HG03280 (cell line): ENCODE measurements at regions not wholly inside any gene's neighbourhood (a gene's known extent, or its start where the extent isn't known, plus 50 kb on each side); places are given as distances from the start of the nearest gene placed in this dataset.
"Not testable (repeated sequence)": the region's sequence is repeated elsewhere in the genome, so short reads cannot be mapped to it uniquely, and the experiment has no call there.

Source experiments
- ATAC-seq: cut with Tn5 transposase; IDR thresholded peaks from one replicate; pipeline ENCODE4 v1.9.1; 2021; ENCODE audit warnings: mild to moderate bottlenecking, moderate library complexity; ENCODE audit not compliant: unreplicated experiment

DNA sequence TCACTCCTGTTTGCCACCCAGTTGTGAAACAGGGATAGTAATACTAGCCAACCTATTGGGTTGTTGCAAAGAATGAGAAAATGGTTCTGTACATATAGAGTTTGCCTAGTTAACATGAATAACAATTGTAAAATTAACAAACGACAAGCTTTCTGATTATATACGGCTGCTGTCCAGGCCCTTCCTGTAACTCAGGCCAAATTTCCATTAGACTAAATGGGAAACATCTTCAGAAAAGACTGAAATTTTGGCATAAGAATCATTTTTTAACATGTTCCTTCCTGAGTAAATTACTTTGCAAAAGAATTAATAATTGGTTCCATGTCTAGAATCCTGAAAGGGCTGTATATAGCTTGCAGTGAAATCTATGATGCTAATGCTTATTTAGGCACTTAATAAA, 117.7 kb upstream of the SATB2 start:
- ATAC-seq: no peak

- ATAC-seq: no peak
Measured at GRCh38 chr2:199572571-199572970, 114.8 kb upstream of the SATB2 start.

DNA sequence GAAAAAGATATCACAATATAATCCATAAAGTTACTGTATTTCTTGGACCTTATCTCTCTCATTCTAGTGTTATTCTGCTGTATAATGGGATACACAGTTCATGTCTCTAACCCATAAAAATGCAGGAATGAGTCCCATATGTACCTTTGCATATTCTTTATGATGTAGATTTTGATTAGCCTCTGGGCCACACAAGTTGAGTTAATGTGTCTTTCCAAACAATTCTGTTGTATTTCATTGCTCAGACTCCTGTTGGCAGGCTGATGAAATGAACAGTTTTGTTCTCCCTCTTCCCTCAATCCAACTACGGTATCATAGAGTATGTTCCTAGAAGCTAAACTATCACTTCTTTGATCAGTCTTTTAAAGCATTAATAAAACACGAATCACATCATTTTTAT, 113.2 kb upstream of the SATB2 start:
- ATAC-seq: no peak

DNA sequence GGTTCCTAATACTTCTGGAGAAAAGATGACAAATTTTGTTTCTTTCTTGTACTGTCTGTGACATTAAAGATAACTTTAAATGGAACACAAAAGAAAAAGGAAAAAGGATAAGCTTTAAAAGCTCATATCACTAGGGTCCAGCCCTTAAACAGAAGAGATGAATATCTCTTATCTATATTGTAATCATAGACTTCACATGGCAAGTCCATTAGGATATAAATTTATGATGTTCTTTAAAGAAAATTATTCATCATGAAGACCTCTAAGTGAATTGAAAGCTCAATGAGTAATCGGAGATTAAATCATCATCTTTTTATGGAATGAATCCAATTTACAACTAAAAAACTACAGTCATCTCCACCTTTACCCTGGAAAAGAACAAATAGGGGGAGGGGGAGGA, 111.6 kb upstream of the SATB2 start:
- no peak for ATAC-seq

DNA sequence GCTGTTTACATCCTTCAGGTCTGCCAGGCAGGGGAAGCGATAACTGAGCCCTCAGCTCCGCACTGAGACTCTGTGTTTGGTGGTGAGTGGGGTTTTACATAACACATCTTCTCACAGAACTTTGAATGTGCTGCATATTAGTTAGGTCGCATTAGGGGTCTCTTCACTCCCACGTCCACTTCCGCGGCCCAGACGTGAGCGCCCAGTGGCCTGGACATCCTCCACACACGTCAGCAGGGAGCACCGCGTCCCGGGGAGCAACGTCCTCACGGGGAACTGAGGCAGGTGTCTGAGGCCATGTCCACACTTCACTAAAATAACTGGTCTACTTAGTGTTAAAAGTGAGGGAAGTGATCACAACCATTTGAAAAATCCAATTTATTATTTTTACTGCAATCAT, 100.4 kb upstream of the SATB2 start:
- ATAC-seq: no peak

DNA sequence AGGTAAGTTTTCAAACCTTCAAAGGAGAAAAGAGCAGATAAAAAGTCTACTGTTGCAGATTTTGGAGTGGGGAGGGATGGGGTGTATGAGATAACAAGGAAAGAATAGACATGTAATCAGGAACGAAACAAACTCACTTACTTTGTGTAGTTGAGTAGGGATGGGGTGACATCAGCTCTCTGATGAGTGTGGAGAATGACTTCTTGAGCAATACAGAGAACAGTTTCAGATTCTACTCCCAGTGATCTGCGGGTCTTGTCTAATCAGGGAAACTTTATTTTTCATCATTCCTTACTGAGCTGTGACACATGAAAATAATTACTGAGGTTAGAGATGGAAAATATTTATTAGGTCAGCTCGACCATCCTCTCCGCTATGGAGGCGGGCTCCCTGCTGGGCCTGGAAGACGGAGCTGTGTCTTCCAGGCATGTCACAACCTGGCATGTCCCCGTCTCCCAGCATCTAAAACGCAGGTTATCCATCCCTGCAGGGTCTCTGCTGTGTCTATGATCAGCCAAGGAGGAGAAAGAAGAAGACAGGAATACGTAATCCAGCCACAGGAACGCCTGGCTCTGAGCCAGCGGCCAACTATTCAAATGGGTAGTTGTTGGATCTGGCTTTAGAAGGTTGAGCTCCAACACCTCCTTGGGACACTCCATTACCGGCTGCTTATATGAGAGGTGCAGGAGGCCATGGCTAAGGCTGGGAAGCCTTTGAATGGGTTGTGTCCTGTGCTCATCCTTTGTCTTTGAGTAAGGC, 99.0 kb upstream of the SATB2 start:
- no peak for ATAC-seq

- ATAC-seq: no peak
Measured at GRCh38 chr2:199554026-199554425, 96.3 kb upstream of the SATB2 start.

DNA sequence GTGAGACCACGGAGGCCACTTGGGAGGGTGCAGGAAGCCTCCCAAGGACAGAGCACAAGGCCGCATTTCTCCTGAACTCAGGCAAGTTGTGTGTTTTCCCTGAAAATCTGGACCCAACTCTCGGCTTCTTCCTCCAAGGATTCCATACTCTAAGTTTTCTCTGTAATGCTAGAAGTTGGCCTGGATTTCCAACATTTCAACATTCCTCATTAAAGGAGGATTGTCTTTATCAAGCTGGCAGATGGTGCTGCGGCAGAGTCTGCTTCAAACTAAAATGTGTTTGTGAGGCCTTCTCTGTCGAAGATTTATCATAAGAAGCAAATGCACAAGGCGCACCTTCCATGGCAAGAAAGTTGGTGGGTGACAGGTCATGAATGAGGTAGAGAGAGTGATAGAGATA, 94.4 kb upstream of the SATB2 start:
- ATAC-seq: no peak

DNA sequence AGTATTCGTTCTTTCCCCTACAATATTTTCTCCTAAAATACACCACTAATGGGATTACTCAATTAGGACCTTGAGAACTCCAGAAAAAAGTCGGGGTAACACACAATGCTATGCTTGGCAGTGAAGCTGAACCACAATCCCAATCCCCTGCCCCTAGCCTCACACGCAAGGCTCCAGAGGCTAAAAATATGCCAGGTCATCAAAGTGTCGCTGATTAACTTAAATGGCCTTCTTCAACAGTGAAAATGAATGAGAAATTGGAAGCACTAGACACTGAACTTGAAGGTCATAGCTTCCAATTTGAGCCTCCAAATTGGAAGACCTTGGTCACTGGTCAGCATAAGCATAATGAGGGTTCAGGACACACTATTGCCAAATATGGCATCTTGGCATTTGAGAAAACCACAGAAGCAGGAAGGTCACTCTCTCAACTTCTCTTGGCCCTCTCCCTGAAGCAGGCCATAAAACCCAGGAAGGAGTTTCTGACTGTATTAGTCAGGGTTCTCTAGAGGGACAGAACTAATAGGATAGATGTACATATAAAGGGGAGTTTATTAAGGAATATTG, 86.0 kb upstream of the SATB2 start:
- no peak for ATAC-seq

GRCh38 chr2:199535445-199536177, 77.9 kb upstream of the SATB2 start:
- ATAC-seq: no peak

DNA sequence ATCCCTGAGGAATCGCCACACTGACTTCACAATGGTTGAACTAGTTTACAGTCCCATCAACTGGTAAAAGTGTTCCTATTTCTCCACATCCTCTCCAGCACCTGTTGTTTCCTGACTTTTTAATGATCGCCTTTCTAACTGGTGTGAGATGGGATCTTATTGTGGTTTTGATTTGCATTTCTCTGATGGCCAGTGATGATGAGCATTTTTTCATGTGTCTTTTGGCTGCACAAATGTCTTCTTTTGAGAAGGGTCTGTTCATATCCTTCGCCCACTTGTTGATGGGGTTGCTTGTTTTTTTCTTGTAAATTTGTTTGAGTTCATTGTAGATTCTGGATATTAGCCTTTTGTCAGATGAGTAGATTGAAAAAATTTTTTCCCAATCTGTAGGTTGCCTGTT, 76.1 kb upstream of the SATB2 start:
- not testable (repeated sequence) for ATAC-seq

DNA sequence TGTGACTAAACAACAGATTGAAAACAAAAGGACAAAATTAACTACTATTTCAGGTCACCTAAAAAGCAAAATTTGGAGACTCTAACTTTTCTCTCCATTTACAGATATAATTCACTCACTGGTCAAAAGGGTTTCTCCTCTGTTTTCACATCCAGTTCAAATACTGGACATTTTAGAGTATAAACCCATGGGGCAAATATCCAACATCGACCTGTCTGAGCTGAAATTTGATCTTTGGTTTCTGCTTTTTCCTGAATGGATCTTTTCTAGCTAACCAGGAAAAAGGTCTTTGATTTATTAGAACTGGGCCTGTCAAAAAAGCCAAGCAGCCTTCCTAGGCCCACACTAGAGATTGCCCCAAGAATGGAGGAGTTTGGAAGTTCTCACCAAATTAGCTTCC, 69.3 kb upstream of the SATB2 start:
- ATAC-seq: no peak

DNA sequence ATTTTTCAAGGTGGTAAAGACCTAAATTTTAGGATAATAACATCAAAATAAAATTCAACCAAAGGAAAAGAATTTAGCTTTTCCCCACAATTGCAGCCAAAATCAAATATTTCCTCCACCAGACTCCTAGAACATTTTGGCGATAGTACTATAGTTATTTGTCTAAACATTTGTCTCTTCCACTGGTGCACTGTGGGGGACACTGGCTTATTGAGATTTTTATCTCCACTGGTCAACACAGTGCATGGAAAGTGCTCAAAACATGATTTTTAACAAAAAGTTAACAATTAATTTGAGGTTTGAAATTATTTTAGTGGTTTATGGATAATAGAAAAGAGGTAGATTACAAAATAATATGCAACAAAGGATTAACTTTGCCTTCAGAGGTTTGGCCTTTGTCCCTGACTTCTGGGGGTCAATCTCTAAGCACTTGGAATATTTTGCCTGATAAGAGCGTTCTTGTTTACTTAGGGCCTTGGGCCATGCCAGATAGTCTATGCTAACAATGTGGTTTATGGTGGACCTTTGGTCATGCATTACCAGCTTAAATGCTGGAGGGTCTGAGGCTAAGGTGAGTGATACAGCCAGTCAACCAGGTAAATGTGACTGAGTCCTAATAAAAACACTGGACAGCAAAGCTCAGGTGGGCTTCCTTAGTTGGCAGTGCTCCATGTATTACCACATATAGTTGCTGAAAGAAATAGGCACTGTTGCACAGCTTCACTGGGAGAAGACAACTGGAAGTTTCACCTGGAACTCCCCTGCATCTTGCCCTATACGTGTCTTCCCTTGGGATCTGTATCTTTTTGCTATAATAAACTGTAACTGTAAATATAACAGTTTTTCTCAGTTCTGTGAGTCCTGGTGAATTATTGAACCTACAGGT, 67.2 kb upstream of the SATB2 start:
- no peak for ATAC-seq

DNA sequence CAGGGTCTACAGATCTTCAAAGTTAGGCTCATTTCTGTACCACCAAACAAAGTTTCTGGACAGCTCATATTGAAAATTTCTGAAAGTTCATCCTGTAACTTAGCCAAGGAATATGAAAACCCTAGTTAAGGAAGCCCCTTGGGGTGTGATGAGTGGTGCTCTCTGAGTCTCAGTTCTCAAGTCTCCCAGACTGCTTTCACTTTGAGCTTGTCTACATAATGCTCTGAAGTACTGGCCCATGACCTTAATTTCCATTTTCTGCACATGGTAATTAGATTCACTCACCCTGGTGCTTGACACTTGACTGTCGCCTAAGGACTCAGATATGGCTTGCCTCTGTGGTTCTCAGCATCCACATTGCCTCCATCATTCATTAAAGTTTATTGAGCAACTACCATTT, 51.7 kb upstream of the SATB2 start:
- peak; percentile 62 for ATAC-seq
